BJ (cell line): ENCODE measurements at regions not wholly inside any gene's neighbourhood (a gene's known extent, or its start where the extent isn't known, plus 50 kb on each side); places are given as distances from the start of the nearest gene placed in this dataset.

Source experiments
- CTCF ChIA-PET: fragments of 350-600 bp; formaldehyde crosslinking; extraction: SDS; loops from one replicate; lab custom pipeline; 2021; ENCODE audit warnings: antibody characterized with exemption, inconsistent platforms; lab: Yijun Ruan, JAX
- POLR2A ChIA-PET: fragments of 300-600 bp; sonication (Branson Sonifier 250); formaldehyde crosslinking; extraction: SDS; loops from one replicate; lab custom pipeline; 2021; ENCODE audit warnings: antibody characterized with exemption; lab: Charles Lee
- DNase-seq: peaks from one replicate; pipeline ENCODE4 v3.0.0-alpha.2; 2011; ENCODE audit warnings: low read depth
- H3K27me3 ChIP-seq: 2 replicates; pipeline ENCODE4 v1.6.0; 2011; ENCODE audit warnings: low read length; ENCODE audit not compliant: control insufficient read depth, insufficient read depth
- H3K36me3 ChIP-seq: 2 replicates; pipeline ENCODE4 v1.5.1; 2011; ENCODE audit warnings: low read length; ENCODE audit not compliant: control insufficient read depth, insufficient read depth
- H3K4me3 ChIP-seq: 2 replicates; pipeline ENCODE4 v1.5.1; 2011; ENCODE audit warnings: low read depth, mild to moderate bottlenecking, control low read depth, low read length
- CTCF ChIP-seq: IDR thresholded peaks from 2 replicates; pipeline ENCODE4 v1.5.1; 2011; ENCODE audit warnings: low read depth, mild to moderate bottlenecking, control low read depth, inconsistent platforms, low read length, moderate library complexity; ENCODE audit not compliant: insufficient read depth

- TF ChIP-seq CTCF, result no peak
- POLR2A ChIA-PET, result no interaction called here
- CTCF ChIA-PET, result no interaction called here
- Histone ChIP-seq H3K36me3 (no peaks in the 10 kb centered on the region), H3K4me3 (no peak overlapping the region), H3K27me3 (no peaks in the 10 kb centered on the region)
- DNase-seq, result no peak
These were observed 267.8 kb upstream of the SHH start for GRCh38 chr7:156080046-156080445.

- Histone ChIP-seq H3K36me3 (no peaks in the 10 kb centered on the region), H3K27me3 (no peaks in the 10 kb centered on the region), H3K4me3 (no peak overlapping the region)
- ChIA-PET CTCF (no interaction called here), POLR2A (no interaction called here)
- TF ChIP-seq CTCF, result no peak
- DNase-seq, result no peak
These were observed 266.9 kb upstream of the SHH start for GRCh38 chr7:156079156-156079555.

- ChIA-PET POLR2A (no interaction called here), CTCF (no interaction called here)
- TF ChIP-seq CTCF, result no peak
- Histone ChIP-seq H3K27me3 (no peaks in the 10 kb centered on the region), H3K4me3 (no peak overlapping the region), H3K36me3 (no peaks in the 10 kb centered on the region)
- no peak for DNase-seq
These were observed 262.8 kb upstream of the SHH start for GRCh38 chr7:156074982-156075615.

GRCh38 chr7:156074084-156074483 lies 261.8 kb upstream of the SHH start:
- POLR2A ChIA-PET, result no interaction called here
- CTCF ChIA-PET, result no interaction called here
- Histone ChIP-seq H3K36me3 (no peaks in the 10 kb centered on the region), H3K27me3 (no peaks in the 10 kb centered on the region), H3K4me3 (no peak overlapping the region)
- no peak for TF ChIP-seq CTCF
- no peak for DNase-seq

GRCh38 chr7:156073366-156074052 lies 261.2 kb upstream of the SHH start:
- DNase-seq, result no peak
- POLR2A ChIA-PET, result no interaction called here
- TF ChIP-seq CTCF, result no peak
- CTCF ChIA-PET, result no interaction called here
- Histone ChIP-seq H3K4me3 (no peak overlapping the region), H3K36me3 (no peaks in the 10 kb centered on the region), H3K27me3 (no peaks in the 10 kb centered on the region)
